HEK293T (cell line): ENCODE measurements at regions not wholly inside any gene's neighbourhood (a gene's known extent, or its start where the extent isn't known, plus 50 kb on each side); places are given as distances from the start of the nearest gene placed in this dataset.

Experiments used
- ARNT ChIP-seq: fragments of 450-650 bp; IDR thresholded peaks from 2 replicates; pipeline ENCODE4 v1.6.1; 2017; ENCODE audit warnings: mild to moderate bottlenecking
- BHLHE40 ChIP-seq: fragments of 450-650 bp; IDR thresholded peaks from 2 replicates; pipeline ENCODE4 v1.6.1; 2016; ENCODE audit warnings: mild to moderate bottlenecking, moderate library complexity, borderline replicate concordance
- ELF4 ChIP-seq: fragments of 450-650 bp; IDR thresholded peaks from 2 replicates; pipeline ENCODE4 v1.6.1; 2017; ENCODE audit warnings: antibody characterized with exemption
- FOXA1 ChIP-seq: fragments of 450-650 bp; IDR thresholded peaks from 2 replicates; pipeline ENCODE4 v1.6.1; 2016; ENCODE audit warnings: mild to moderate bottlenecking
- FOXK2 ChIP-seq: fragments of 450-650 bp; IDR thresholded peaks from 2 replicates; pipeline ENCODE4 v1.6.1; 2016; ENCODE audit warnings: mild to moderate bottlenecking
- FOXM1 ChIP-seq: fragments of 450-650 bp; IDR thresholded peaks from 2 replicates; pipeline ENCODE4 v1.6.1; 2017; ENCODE audit warnings: mild to moderate bottlenecking, borderline replicate concordance
- HDGF ChIP-seq: fragments of 450-650 bp; IDR thresholded peaks from 2 replicates; pipeline ENCODE4 v1.6.1; 2017; ENCODE audit warnings: antibody characterized with exemption, borderline replicate concordance
- SP1 ChIP-seq: fragments of 450-650 bp; IDR thresholded peaks from 2 replicates; pipeline ENCODE4 v1.6.1; 2017
- SUZ12 ChIP-seq: fragments of 450-650 bp; IDR thresholded peaks from 2 replicates; pipeline ENCODE4 v1.6.1; 2016; ENCODE audit warnings: mild to moderate bottlenecking
- TARDBP ChIP-seq: fragments of 450-650 bp; IDR thresholded peaks from 2 replicates; pipeline ENCODE4 v1.6.1; 2016
- ZNF384 ChIP-seq: fragments of 450-650 bp; IDR thresholded peaks from 2 replicates; pipeline ENCODE4 v1.6.1; 2016
- TF ChIP-seq, protein P1 (sequence below): fragments of 450-650 bp; IDR thresholded peaks from 2 replicates; pipeline ENCODE4 v1.6.1; 2016

DNA sequence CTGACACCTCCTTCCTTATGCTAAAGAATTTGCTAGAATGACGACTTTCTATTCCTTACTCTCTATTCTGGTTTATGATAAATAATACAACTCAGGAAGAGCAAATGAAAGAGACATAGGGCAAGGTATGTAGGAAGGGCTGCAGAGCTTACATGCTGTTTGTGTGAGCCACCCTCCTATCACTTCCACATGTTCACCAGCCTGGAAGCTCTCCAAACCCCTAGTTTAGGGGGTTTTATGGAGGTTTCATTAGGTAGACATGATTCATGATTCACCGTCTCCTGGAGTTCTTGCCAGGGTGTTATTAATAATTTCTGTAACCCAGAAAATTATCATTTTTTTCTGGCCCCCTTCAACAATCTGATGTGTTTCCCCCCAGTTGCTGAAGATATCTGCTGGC is 172.1 kb upstream of the COL8A1 start:
- TF ChIP-seq HDGF (no peak), FOXM1 (no peak), FOXA1 (no peak), SP1 (no peak), BHLHE40 (no peak), ARNT (no peak), TARDBP (no peak), ELF4 (no peak), ZNF384 (no peak), SUZ12 (no peak), FOXK2 (no peak)
- TF ChIP-seq, protein P1, sequence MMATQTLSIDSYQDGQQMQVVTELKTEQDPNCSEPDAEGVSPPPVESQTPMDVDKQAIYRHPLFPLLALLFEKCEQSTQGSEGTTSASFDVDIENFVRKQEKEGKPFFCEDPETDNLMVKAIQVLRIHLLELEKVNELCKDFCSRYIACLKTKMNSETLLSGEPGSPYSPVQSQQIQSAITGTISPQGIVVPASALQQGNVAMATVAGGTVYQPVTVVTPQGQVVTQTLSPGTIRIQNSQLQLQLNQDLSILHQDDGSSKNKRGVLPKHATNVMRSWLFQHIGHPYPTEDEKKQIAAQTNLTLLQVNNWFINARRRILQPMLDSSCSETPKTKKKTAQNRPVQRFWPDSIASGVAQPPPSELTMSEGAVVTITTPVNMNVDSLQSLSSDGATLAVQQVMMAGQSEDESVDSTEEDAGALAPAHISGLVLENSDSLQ: no peak
